B cell (primary cell): ENCODE measurements at regions not wholly inside any gene's neighbourhood (a gene's known extent, or its start where the extent isn't known, plus 50 kb on each side); places are given as distances from the start of the nearest gene placed in this dataset.

Source experiments
- EZH2 ChIP-seq: IDR thresholded peaks from 2 replicates; pipeline ENCODE4 v1.6.1; 2012; ENCODE audit warnings: borderline replicate concordance, low read depth, mild to moderate bottlenecking, moderate library complexity, low read length; ENCODE audit not compliant: insufficient read depth, poor library complexity, severe bottlenecking
- TF ChIP-seq, protein P1 (sequence below): fragments of 200-600 bp; IDR thresholded peaks from one replicate; pipeline ENCODE4 v1.8.0; 2022; ENCODE audit warnings: antibody characterized with exemption, mild to moderate bottlenecking

DNA sequence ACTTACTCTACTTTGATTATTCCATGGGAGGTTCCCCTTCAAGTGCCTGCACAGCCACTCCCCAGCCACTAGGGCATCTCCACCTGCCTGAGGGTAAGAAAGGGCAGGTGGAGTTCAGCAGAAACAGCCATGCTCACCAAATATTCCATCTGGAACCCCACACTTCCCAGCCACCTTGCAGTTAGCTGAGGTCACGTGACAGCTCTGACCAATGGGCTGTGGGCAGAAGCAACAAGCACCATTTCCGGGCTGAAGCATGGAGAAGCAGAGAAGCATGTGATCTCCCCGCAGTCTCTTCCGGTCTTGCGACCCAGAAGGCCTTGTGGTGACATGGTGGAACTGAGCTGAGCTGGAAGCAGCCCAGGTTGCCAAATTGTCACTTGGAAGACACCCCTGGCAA, 108.6 kb downstream of the CCT6B start:
- TF ChIP-seq EZH2 = no peak
- TF ChIP-seq, protein P1, sequence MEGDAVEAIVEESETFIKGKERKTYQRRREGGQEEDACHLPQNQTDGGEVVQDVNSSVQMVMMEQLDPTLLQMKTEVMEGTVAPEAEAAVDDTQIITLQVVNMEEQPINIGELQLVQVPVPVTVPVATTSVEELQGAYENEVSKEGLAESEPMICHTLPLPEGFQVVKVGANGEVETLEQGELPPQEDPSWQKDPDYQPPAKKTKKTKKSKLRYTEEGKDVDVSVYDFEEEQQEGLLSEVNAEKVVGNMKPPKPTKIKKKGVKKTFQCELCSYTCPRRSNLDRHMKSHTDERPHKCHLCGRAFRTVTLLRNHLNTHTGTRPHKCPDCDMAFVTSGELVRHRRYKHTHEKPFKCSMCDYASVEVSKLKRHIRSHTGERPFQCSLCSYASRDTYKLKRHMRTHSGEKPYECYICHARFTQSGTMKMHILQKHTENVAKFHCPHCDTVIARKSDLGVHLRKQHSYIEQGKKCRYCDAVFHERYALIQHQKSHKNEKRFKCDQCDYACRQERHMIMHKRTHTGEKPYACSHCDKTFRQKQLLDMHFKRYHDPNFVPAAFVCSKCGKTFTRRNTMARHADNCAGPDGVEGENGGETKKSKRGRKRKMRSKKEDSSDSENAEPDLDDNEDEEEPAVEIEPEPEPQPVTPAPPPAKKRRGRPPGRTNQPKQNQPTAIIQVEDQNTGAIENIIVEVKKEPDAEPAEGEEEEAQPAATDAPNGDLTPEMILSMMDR = no peak
